ENCODE measurements at regions not wholly inside any gene's neighbourhood (a gene's known extent, or its start where the extent isn't known, plus 50 kb on each side); places are given as distances from the start of the nearest gene placed in this dataset.

DNA sequence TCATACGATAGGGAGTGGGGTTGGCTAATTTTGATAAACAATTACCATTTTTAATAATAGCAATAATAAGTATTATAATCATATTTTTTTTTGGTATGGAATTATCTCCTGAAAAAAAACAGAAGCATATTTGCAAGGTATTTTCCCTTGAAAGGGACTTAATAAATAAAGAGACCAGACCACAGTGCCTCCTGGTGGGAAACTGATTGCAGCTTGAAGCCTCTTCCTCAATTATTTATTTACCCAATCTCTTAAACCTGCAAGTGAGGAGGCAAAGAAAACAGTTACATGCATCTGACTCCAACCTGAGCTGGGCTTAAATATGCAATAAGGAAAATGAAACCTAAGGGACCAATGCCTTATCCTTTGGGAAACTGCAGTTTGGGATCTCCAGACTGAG lies 388.1 kb upstream of the ACO1 start:
- no peak for TF ChIP-seq POLR2A (IDR thresholded peaks at IDR 0.05)
- TF ChIP-seq, protein P1, sequence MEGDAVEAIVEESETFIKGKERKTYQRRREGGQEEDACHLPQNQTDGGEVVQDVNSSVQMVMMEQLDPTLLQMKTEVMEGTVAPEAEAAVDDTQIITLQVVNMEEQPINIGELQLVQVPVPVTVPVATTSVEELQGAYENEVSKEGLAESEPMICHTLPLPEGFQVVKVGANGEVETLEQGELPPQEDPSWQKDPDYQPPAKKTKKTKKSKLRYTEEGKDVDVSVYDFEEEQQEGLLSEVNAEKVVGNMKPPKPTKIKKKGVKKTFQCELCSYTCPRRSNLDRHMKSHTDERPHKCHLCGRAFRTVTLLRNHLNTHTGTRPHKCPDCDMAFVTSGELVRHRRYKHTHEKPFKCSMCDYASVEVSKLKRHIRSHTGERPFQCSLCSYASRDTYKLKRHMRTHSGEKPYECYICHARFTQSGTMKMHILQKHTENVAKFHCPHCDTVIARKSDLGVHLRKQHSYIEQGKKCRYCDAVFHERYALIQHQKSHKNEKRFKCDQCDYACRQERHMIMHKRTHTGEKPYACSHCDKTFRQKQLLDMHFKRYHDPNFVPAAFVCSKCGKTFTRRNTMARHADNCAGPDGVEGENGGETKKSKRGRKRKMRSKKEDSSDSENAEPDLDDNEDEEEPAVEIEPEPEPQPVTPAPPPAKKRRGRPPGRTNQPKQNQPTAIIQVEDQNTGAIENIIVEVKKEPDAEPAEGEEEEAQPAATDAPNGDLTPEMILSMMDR (IDR thresholded peaks at IDR 0.05): no peak

All from thyroid gland (tissue), 4 donors.